ENCODE measurements at regions not wholly inside any gene's neighbourhood (a gene's known extent, or its start where the extent isn't known, plus 50 kb on each side); places are given as distances from the start of the nearest gene placed in this dataset.

GRCh38 chr16:26735521-26735920 is 331.2 kb upstream of the C16orf82 start:
- POLR2A ChIA-PET, result no interaction called here
- intact Hi-C loops (cut with DNase I, micrococcal nuclease), result no loop called here
- Histone ChIP-seq H3K4me3 (ENCODE audit: low read length) (no peak overlapping the region), H3K27ac (ENCODE audit: low read depth in 1 of 2, low read length in 2 of 2) (no peak overlapping the region), H3K9me3 (ENCODE audit: control insufficient read depth in 1 of 2, insufficient read depth in 1 of 2, low read length in 2 of 2) (no peaks in the 10 kb centered on the region), H3K36me3 (ENCODE audit: insufficient read depth, low read length) (no peaks in the 10 kb centered on the region), H3K4me1 (ENCODE audit: insufficient read depth, low read length) (no peaks in the 10 kb centered on the region), H3K27me3 (ENCODE audit: control insufficient read depth in 1 of 2, insufficient read depth in 2 of 2, low read length in 2 of 2) (peaks cover 0 to 2% of the 10 kb centered on the region in 2 experiments)
- no peak for ATAC-seq (ENCODE audit: poor library complexity)
- Mint-ChIP-seq H3K4me3 (no peak overlapping the region), H3K27ac (no peak overlapping the region), H3K9me3 (no peaks in the 10 kb centered on the region), H3K36me3 (ENCODE audit: low read depth) (no peaks in the 10 kb centered on the region), H3K4me1 (ENCODE audit: low read depth) (no peaks in the 10 kb centered on the region), H3K27me3 (peaks cover 8% of the 10 kb centered on the region)
- no peak for DNase-seq
- no peak for TF ChIP-seq CTCF (IDR thresholded peaks at IDR 0.05)
- CTCF ChIA-PET, result no interaction called here

- no peaks in the 10 kb centered on the region for H3K4me1 ChIP-seq (ENCODE audit: insufficient read depth, low read length)
- no peak overlapping the region for H3K27ac Mint-ChIP-seq
- H3K36me3 ChIP-seq (ENCODE audit: insufficient read depth, low read length), result no peaks in the 10 kb centered on the region
- no peaks in the 10 kb centered on the region for H3K9me3 Mint-ChIP-seq
- H3K9me3 ChIP-seq (ENCODE audit: control insufficient read depth in 1 of 2, insufficient read depth in 1 of 2, low read length in 2 of 2), result no peaks in the 10 kb centered on the region
- ChIA-PET CTCF (no interaction called here), POLR2A (no interaction called here)
- no peaks in the 10 kb centered on the region for H3K36me3 Mint-ChIP-seq (ENCODE audit: low read depth)
- ATAC-seq (ENCODE audit: poor library complexity) (no peak), DNase-seq (no peak)
- H3K27me3 Mint-ChIP-seq, result peaks cover 8% of the 10 kb centered on the region
- no peak overlapping the region for H3K27ac ChIP-seq (ENCODE audit: low read depth in 1 of 2, low read length in 2 of 2)
- H3K4me3 ChIP-seq (ENCODE audit: low read length), result no peak overlapping the region
- intact Hi-C loops (cut with DNase I, micrococcal nuclease), result no loop called here
- H3K27me3 ChIP-seq (ENCODE audit: control insufficient read depth in 1 of 2, insufficient read depth in 2 of 2, low read length in 2 of 2), result peaks cover 0 to 2% of the 10 kb centered on the region in 2 experiments
- no peak overlapping the region for H3K4me3 Mint-ChIP-seq
- no peaks in the 10 kb centered on the region for H3K4me1 Mint-ChIP-seq (ENCODE audit: low read depth)
- no peak for TF ChIP-seq CTCF (IDR thresholded peaks at IDR 0.05)
Measured at GRCh38 chr16:26736084-26736483, 330.6 kb upstream of the C16orf82 start.

- no peak for TF ChIP-seq CTCF (IDR thresholded peaks at IDR 0.05)
- Histone ChIP-seq H3K4me1 (ENCODE audit: insufficient read depth, low read length) (no peaks in the 10 kb centered on the region), H3K9me3 (ENCODE audit: control insufficient read depth in 1 of 2, insufficient read depth in 1 of 2, low read length in 2 of 2) (no peaks in the 10 kb centered on the region), H3K27me3 (ENCODE audit: control insufficient read depth in 1 of 2, insufficient read depth in 2 of 2, low read length in 2 of 2) (no peaks in the 10 kb centered on the region), H3K27ac (ENCODE audit: low read depth in 1 of 2, low read length in 2 of 2) (no peak overlapping the region), H3K4me3 (ENCODE audit: low read length) (no peak overlapping the region), H3K36me3 (ENCODE audit: insufficient read depth, low read length) (no peaks in the 10 kb centered on the region)
- Mint-ChIP-seq H3K27ac (no peak overlapping the region), H3K36me3 (ENCODE audit: low read depth) (no peaks in the 10 kb centered on the region), H3K4me3 (no peak overlapping the region), H3K9me3 (no peaks in the 10 kb centered on the region), H3K4me1 (ENCODE audit: low read depth) (no peaks in the 10 kb centered on the region), H3K27me3 (peaks cover 22% of the 10 kb centered on the region)
- POLR2A ChIA-PET, result no interaction called here
- intact Hi-C loops (cut with DNase I, micrococcal nuclease), result no loop called here
- DNase-seq, result no peak
- CTCF ChIA-PET, result no interaction called here
- ATAC-seq (ENCODE audit: poor library complexity), result no peak
Measured at GRCh38 chr16:26740771-26741170, 326.0 kb upstream of the C16orf82 start.
